IPS DF 6.9 (cell line): ENCODE measurements at regions not wholly inside any gene's neighbourhood (a gene's known extent, or its start where the extent isn't known, plus 50 kb on each side); places are given as distances from the start of the nearest gene placed in this dataset.

Experiments
- DNase-seq: peaks from one replicate; pipeline ENCODE4 v3.0.0-alpha.2; 2013; ENCODE audit warnings: low read depth, low spot score
- H3K27ac ChIP-seq: one replicate; pipeline ENCODE4 v1.5.1; 2013; ENCODE audit warnings: low read length, control low read depth
- H3K27me3 ChIP-seq: 2 replicates; pipeline ENCODE4 v1.6.1; 2013; ENCODE audit warnings: mild to moderate bottlenecking, low read length; ENCODE audit not compliant: control insufficient read depth, insufficient read depth
- H3K36me3 ChIP-seq: 2 replicates; pipeline ENCODE4 v1.6.1; 2013; ENCODE audit warnings: low read length; ENCODE audit not compliant: control insufficient read depth, insufficient read depth
- H3K4me1 ChIP-seq: 2 replicates; pipeline ENCODE4 v1.6.1; 2013; ENCODE audit warnings: low read length; ENCODE audit not compliant: control insufficient read depth, insufficient read depth
- H3K4me3 ChIP-seq: 2 replicates; pipeline ENCODE4 v1.5.1; 2013; ENCODE audit warnings: mild to moderate bottlenecking, low read length
- H3K9me3 ChIP-seq: 2 replicates; pipeline ENCODE4 v1.6.1; 2013; ENCODE audit warnings: low read length, inconsistent platforms; ENCODE audit not compliant: control insufficient read depth, insufficient read depth
- WGBS: extraction: QIAGEN DNeasy Blood & Tissue Kit; methylation state at CpG from one replicate; pipeline ENCODE4 v1.1.7; 2013; ENCODE audit warnings: mixed read lengths, missing lambda C conversion rate; ENCODE audit not compliant: insufficient read length, insufficient coverage; 5-methylcytosine and 5-hydroxymethylcytosine counted together

GRCh38 chr6:45772886-45773495 is 242.7 kb downstream of the CLIC5 start:
- WGBS, result no CpG with 5 or more reads among the region's 6 CpGs
- H3K9me3 ChIP-seq, result no peaks in the 10 kb centered on the region
- H3K4me1 ChIP-seq, result no peaks in the 10 kb centered on the region
- H3K27ac ChIP-seq, result no peak overlapping the region
- H3K36me3 ChIP-seq, result no peaks in the 10 kb centered on the region
- no peak for DNase-seq
- H3K27me3 ChIP-seq, result no peaks in the 10 kb centered on the region
- H3K4me3 ChIP-seq, result no peak overlapping the region

GRCh38 chr6:45772051-45772450 is 243.6 kb downstream of the CLIC5 start:
- no peaks in the 10 kb centered on the region for H3K27me3 ChIP-seq
- no CpG with 5 or more reads among the region's 4 CpGs for WGBS
- no peak for DNase-seq
- no peaks in the 10 kb centered on the region for H3K36me3 ChIP-seq
- H3K27ac ChIP-seq, result no peak overlapping the region
- H3K4me3 ChIP-seq, result no peak overlapping the region
- no peaks in the 10 kb centered on the region for H3K9me3 ChIP-seq
- no peaks in the 10 kb centered on the region for H3K4me1 ChIP-seq

GRCh38 chr6:45763281-45763680 is 252.4 kb downstream of the CLIC5 start:
- H3K4me3 ChIP-seq, result no peak overlapping the region
- no peaks in the 10 kb centered on the region for H3K27me3 ChIP-seq
- H3K36me3 ChIP-seq, result no peaks in the 10 kb centered on the region
- DNase-seq, result no peak
- H3K27ac ChIP-seq, result no peak overlapping the region
- no peaks in the 10 kb centered on the region for H3K9me3 ChIP-seq
- H3K4me1 ChIP-seq, result no peaks in the 10 kb centered on the region

GRCh38 chr6:45759472-45759810 is 256.2 kb downstream of the CLIC5 start:
- WGBS, result no CpG with 5 or more reads among the region's 2 CpGs
- Histone ChIP-seq H3K9me3 (no peaks in the 10 kb centered on the region), H3K4me3 (no peak overlapping the region), H3K36me3 (no peaks in the 10 kb centered on the region), H3K27me3 (no peaks in the 10 kb centered on the region), H3K27ac (no peak overlapping the region), H3K4me1 (no peaks in the 10 kb centered on the region)
- no peak for DNase-seq

- DNase-seq, result no peak
- Histone ChIP-seq H3K4me3 (no peak overlapping the region), H3K27ac (no peak overlapping the region), H3K4me1 (no peaks in the 10 kb centered on the region), H3K27me3 (no peaks in the 10 kb centered on the region), H3K36me3 (no peaks in the 10 kb centered on the region), H3K9me3 (no peaks in the 10 kb centered on the region)
- WGBS, result no CpG with 5 or more reads among the region's 15 CpGs
Measured at GRCh38 chr6:45758787-45759471, 256.7 kb downstream of the CLIC5 start.

- no peak overlapping the region for H3K27ac ChIP-seq
- WGBS, result no CpG with 5 or more reads among the region's 3 CpGs
- no peaks in the 10 kb centered on the region for H3K9me3 ChIP-seq
Measured at GRCh38 chr6:45757443-45758130, 258.1 kb downstream of the CLIC5 start.

GRCh38 chr6:45756606-45757005 is 259.1 kb downstream of the CLIC5 start:
- H3K27ac ChIP-seq, result no peak overlapping the region
- no peaks in the 10 kb centered on the region for H3K4me1 ChIP-seq
- H3K27me3 ChIP-seq, result no peaks in the 10 kb centered on the region
- no CpG with 5 or more reads among the region's 3 CpGs for WGBS
- DNase-seq, result no peak
- no peak overlapping the region for H3K4me3 ChIP-seq
- no peaks in the 10 kb centered on the region for H3K9me3 ChIP-seq
- H3K36me3 ChIP-seq, result no peaks in the 10 kb centered on the region

More at GRCh38 chr6:45757443-45758130, 258.1 kb downstream of the CLIC5 start:
- Histone ChIP-seq H3K4me1 (no peaks in the 10 kb centered on the region), H3K4me3 (no peak overlapping the region), H3K36me3 (no peaks in the 10 kb centered on the region), H3K27me3 (no peaks in the 10 kb centered on the region)
- DNase-seq, result no peak

GRCh38 chr6:45754432-45754831 is 261.2 kb downstream of the CLIC5 start:
- Histone ChIP-seq H3K9me3 (no peaks in the 10 kb centered on the region), H3K36me3 (no peaks in the 10 kb centered on the region), H3K27ac (no peak overlapping the region), H3K4me1 (no peaks in the 10 kb centered on the region), H3K27me3 (no peaks in the 10 kb centered on the region), H3K4me3 (no peak overlapping the region)
- no CpG with 5 or more reads among the region's 9 CpGs for WGBS
- no peak for DNase-seq

GRCh38 chr6:45746046-45746445 is 269.6 kb downstream of the CLIC5 start:
- WGBS, result no CpG with 5 or more reads among the region's 5 CpGs
- Histone ChIP-seq H3K9me3 (no peaks in the 10 kb centered on the region), H3K27ac (no peak overlapping the region), H3K36me3 (no peaks in the 10 kb centered on the region), H3K27me3 (no peaks in the 10 kb centered on the region), H3K4me1 (no peaks in the 10 kb centered on the region), H3K4me3 (no peak overlapping the region)
- DNase-seq, result no peak

- H3K4me1 ChIP-seq, result no peaks in the 10 kb centered on the region
- WGBS, result no CpG with 5 or more reads among the region's 7 CpGs
- H3K27ac ChIP-seq, result no peak overlapping the region
- no peak for DNase-seq
- H3K27me3 ChIP-seq, result no peaks in the 10 kb centered on the region
- no peak overlapping the region for H3K4me3 ChIP-seq
- H3K36me3 ChIP-seq, result no peaks in the 10 kb centered on the region
- H3K9me3 ChIP-seq, result no peaks in the 10 kb centered on the region
Measured at GRCh38 chr6:45743028-45743615, 272.5 kb downstream of the CLIC5 start.
